LNCAP (cell line): ENCODE measurements at regions not wholly inside any gene's neighbourhood (a gene's known extent, or its start where the extent isn't known, plus 50 kb on each side); places are given as distances from the start of the nearest gene placed in this dataset.

ENCODE experiments used
- TF ChIP-seq, protein P1 (sequence below): fragments of 450-650 bp; IDR thresholded peaks from 2 replicates; pipeline ENCODE4 v1.5.1; 2017; ENCODE audit warnings: mild to moderate bottlenecking

DNA sequence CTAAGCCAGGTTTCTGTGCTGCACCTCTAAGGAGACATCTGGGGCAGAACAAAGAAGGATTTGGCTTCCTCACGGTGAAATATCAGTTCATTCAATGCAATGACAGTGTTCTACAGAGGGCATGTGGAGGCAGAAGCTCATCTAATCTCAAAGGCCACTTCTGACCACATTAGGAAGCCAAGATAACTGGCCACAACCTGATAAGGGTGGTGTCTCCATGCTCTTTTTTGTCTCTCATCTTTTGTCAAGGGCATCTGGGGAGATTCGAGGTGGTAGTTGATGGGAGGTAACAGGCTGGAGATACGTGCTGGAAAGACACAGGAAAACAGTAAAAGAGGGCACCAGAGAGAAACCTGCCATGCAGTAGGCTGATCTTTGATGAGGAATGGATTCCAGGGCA is 303.9 kb downstream of the LRATD1 start:
- TF ChIP-seq, protein P1, sequence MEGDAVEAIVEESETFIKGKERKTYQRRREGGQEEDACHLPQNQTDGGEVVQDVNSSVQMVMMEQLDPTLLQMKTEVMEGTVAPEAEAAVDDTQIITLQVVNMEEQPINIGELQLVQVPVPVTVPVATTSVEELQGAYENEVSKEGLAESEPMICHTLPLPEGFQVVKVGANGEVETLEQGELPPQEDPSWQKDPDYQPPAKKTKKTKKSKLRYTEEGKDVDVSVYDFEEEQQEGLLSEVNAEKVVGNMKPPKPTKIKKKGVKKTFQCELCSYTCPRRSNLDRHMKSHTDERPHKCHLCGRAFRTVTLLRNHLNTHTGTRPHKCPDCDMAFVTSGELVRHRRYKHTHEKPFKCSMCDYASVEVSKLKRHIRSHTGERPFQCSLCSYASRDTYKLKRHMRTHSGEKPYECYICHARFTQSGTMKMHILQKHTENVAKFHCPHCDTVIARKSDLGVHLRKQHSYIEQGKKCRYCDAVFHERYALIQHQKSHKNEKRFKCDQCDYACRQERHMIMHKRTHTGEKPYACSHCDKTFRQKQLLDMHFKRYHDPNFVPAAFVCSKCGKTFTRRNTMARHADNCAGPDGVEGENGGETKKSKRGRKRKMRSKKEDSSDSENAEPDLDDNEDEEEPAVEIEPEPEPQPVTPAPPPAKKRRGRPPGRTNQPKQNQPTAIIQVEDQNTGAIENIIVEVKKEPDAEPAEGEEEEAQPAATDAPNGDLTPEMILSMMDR, result no peak

DNA sequence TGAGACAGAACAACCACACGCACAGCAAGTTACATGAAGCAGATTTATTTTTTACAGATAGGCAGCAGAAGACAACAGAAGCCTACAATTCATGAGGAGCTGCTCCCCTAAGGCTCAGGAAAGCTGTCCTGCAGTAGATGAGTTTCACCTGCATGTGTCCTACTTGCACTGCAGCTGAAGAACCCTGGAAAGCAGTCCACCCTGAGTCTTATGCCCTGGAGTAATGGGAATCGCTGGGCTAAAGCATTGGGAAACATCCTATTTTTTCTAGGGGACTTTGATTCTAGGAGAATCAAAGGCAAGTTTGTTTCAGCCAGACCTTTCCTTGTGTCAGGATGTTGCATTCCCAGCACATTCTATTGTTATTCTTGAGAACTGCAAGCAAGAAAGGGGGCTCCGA is 304.8 kb downstream of the LRATD1 start:
- TF ChIP-seq, protein P1, result no peak

DNA sequence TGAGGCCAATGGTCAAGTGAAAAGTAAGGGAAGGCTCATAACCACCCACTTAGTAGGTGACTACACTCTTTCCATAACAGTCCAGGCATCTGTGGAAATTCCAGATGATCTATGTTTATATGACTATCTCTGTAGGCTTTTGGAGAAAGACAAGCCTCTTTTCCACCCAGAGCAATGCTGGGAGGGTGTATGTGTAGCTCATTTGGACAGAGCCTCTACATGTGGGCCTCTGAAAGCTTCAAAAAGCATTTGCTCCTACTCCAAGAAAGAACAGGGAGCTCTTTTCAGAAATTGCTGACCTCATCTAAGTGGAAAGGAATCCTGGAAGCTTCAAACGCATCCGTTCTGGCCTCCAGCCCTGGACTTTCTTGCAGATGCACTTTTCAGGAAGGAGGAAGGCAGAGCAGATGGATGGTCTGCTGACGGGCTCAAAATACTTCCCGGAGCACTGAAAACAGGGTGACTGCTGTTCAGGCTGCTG is 308.7 kb downstream of the LRATD1 start:
- TF ChIP-seq, protein P1, result no peak

DNA sequence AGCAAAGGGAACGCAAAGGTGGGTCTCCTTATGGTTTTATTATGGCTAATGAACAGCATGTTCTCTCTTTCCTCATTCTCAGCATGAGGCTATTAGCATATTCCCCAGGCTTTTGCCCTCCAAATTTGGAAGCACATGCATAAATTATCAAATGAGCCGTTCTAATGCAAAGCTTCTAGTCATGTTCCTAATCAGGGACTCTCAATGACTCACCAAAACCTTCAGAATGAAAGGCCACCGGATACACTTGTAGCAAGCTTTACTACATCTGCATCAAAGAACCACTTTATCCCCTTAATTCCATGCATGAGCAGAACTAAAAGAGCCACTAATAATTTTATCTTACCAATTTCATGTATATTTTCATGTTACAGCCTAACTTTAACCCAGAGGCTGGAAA is 310.5 kb downstream of the LRATD1 start:
- TF ChIP-seq, protein P1, result no peak

DNA sequence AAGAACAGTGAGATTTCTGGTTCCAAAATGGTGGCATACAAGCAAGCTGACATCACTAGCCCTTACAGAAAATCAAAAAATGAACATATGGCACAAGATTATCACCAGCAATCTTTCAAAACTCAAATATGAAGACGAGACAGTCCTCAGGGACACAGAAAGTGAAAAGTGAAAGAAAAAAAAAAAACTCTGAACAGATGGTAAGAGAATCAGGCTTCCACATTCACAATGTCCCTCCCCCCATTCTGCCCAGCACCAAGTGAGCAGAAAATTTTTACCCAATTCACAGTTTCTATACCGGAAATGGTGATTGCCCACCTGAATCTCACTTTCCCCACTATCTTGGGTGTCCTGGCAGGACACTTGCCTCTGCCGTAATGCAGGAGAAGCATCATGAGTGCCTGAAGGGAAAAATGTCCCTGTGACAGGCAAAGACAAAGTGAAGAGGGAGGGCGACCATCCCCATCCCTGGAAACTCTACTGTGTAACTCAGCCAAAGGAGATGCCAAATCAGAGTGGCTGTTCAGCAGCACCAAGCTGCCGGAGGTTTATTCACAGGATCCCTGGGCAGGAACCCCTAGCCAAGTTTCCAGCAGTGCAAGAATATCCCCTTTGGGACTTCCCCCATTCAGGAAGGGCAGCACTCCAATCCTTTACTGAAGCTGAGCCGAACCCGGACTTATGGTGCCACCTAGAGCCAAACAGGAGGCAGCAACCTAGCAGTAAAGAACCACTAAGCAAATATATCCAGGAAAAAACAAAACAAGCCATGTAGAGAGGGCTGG is 312.2 kb downstream of the LRATD1 start:
- TF ChIP-seq, protein P1, result peak; percentile 60

DNA sequence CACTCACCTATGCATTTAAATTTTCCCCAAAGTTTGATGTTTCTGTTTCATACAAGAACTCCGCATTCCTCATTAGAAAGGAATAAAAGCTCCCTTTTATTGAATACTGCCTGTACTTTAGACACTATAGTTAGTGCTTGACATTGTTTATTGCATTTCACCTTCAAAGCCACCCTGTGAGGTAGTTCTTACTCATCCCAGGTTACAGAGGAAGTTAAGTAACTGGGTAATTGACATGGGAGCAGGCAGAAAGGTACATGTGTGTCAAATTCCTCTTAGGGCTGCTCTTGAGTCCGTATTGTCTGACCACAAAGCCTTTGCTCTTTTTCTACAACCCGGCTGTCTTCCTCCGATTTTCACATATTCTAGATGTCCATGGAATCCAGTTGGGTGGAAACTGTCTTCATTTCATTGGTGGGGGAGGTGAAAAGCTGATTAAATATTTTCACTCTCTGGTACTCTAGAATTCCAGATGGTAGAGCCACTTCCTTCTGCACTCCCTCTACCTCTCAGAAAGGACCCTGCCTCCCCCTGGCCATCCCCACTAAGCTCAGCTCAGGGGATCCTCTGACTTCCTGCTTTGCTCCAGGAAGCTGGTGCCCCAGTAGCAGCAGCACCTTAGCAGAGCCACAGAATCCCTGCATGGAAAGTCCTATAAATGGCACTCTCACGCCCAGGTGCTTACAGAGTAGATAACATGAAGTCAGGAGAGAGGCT is 319.2 kb downstream of the LRATD1 start:
- TF ChIP-seq, protein P1, result no peak

DNA sequence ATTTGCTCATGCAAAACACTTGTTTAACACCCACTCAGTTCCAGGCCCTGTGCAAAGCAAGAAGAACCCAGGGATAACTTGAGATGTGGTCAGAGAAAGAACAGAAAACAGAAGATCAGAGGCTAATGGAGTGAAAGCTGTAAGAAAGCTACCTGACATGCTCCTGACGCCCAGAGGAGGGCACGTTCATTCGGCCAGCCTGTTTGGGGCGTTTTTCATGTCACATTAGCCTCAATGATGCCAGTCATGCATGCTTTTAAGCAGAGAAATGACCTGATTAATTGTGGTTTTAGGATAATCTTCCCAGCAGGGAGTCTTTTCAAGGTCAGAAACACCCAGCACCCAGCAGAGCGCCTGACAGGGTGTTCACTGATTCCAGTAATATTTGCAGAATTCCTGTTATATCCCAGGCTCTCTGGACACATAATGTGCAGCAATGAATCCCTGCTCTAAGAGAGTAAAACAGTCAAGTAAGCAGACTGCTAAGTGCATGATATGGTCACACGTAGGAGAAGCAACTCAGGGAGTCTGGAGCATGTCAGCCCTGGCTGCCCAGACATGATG is 320.0 kb downstream of the LRATD1 start:
- TF ChIP-seq, protein P1, result no peak
